H9 (cell line): ENCODE measurements at regions not wholly inside any gene's neighbourhood (a gene's known extent, or its start where the extent isn't known, plus 50 kb on each side); places are given as distances from the start of the nearest gene placed in this dataset.

ENCODE experiments used
- DNase-seq: peaks from one replicate; pipeline ENCODE4 v3.0.0-alpha.2; 2017
- H2AFZ ChIP-seq: one replicate; pipeline ENCODE4 v1.6.1; 2013; ENCODE audit warnings: mild to moderate bottlenecking, low read length, control low read depth, moderate library complexity
- H2AK5ac ChIP-seq: 2 replicates; pipeline ENCODE4 v1.6.1; 2013; ENCODE audit warnings: low read length, control low read depth, mixed read lengths; ENCODE audit not compliant: insufficient read length
- H2BK120ac ChIP-seq: one replicate; pipeline ENCODE4 v1.6.1; 2013; ENCODE audit warnings: low read depth, mild to moderate bottlenecking, low read length, control low read depth, inconsistent platforms; ENCODE audit not compliant: poor library complexity, severe bottlenecking
- H2BK12ac ChIP-seq: 2 replicates; pipeline ENCODE4 v1.6.1; 2013; ENCODE audit warnings: low read length, control low read depth, mixed read lengths, low read depth; ENCODE audit not compliant: insufficient read length
- H2BK15ac ChIP-seq: 2 replicates; pipeline ENCODE4 v1.6.1; 2013; ENCODE audit warnings: low read depth, low read length, control low read depth
- H2BK20ac ChIP-seq: one replicate; pipeline ENCODE4 v1.6.1; 2013; ENCODE audit warnings: low read depth, mild to moderate bottlenecking, low read length, control low read depth, inconsistent platforms; ENCODE audit not compliant: poor library complexity, severe bottlenecking
- H2BK5ac ChIP-seq: 2 replicates; pipeline ENCODE4 v1.6.1; 2013; ENCODE audit warnings: low read length, control low read depth, mixed read lengths; ENCODE audit not compliant: insufficient read length
- H3K14ac ChIP-seq: 2 replicates; pipeline ENCODE4 v1.6.1; 2013; ENCODE audit warnings: low read length, control low read depth; ENCODE audit not compliant: insufficient read depth
- H3K18ac ChIP-seq: 2 replicates; pipeline ENCODE4 v1.6.1; 2013; ENCODE audit warnings: low read depth, mild to moderate bottlenecking, mixed read lengths, low read length, control low read depth; ENCODE audit not compliant: insufficient read length
- H3K23ac ChIP-seq: 2 replicates; pipeline ENCODE4 v1.6.1; 2013; ENCODE audit warnings: low read length, control low read depth, mixed read lengths, low read depth; ENCODE audit not compliant: insufficient read length
- H3K23me2 ChIP-seq: 2 replicates; pipeline ENCODE4 v1.6.1; 2013; ENCODE audit warnings: low read depth, mild to moderate bottlenecking, mixed read lengths, low read length, control low read depth; ENCODE audit not compliant: insufficient read length, poor library complexity, severe bottlenecking
- H3K27ac ChIP-seq: 2 replicates; pipeline ENCODE4 v1.5.1; 2013; ENCODE audit warnings: low read length, control low read depth, mixed read lengths, low read depth; ENCODE audit not compliant: insufficient read length
- H3K27me3 ChIP-seq: 2 replicates; pipeline ENCODE4 v1.6.1; 2013; ENCODE audit warnings: low read length, control low read depth, inconsistent platforms; ENCODE audit not compliant: insufficient read depth
- H3K4ac ChIP-seq: 2 replicates; pipeline ENCODE4 v1.6.1; 2013; ENCODE audit warnings: low read depth, mild to moderate bottlenecking, control low read depth, inconsistent platforms, low read length, moderate library complexity
- H3K4me1 ChIP-seq: 2 replicates; pipeline ENCODE4 v1.6.1; 2013; ENCODE audit warnings: low read length, control low read depth, inconsistent platforms; ENCODE audit not compliant: insufficient read depth
- H3K4me2 ChIP-seq: 2 replicates; pipeline ENCODE4 v1.6.1; 2013; ENCODE audit warnings: low read length, control low read depth, mixed read lengths; ENCODE audit not compliant: insufficient read length, insufficient read depth
- H3K56ac ChIP-seq: 2 replicates; pipeline ENCODE4 v1.6.1; 2013; ENCODE audit warnings: low read depth, mild to moderate bottlenecking, mixed read lengths, low read length, control low read depth; ENCODE audit not compliant: insufficient read length
- H3K79me1 ChIP-seq: 2 replicates; pipeline ENCODE4 v1.6.1; 2013; ENCODE audit warnings: low read depth, mild to moderate bottlenecking, moderate library complexity, low read length, control low read depth, inconsistent platforms; ENCODE audit not compliant: insufficient read depth, poor library complexity, severe bottlenecking
- H3K79me2 ChIP-seq: 2 replicates; pipeline ENCODE4 v1.6.1; 2013; ENCODE audit warnings: low read length, control low read depth, inconsistent platforms; ENCODE audit not compliant: insufficient read depth
- H3K9ac ChIP-seq: 2 replicates; pipeline ENCODE4 v1.6.1; 2013; ENCODE audit warnings: low read length, control low read depth, mixed read lengths; ENCODE audit not compliant: insufficient read length; ENCODE audit errors: extremely low read depth
- H3K9me3 ChIP-seq: one replicate; pipeline ENCODE4 v1.6.1; 2013; ENCODE audit warnings: low read depth, low read length, inconsistent platforms; ENCODE audit not compliant: control insufficient read depth
- H3T11ph ChIP-seq: one replicate; pipeline ENCODE4 v1.6.1; 2013; ENCODE audit warnings: mild to moderate bottlenecking, low read length, control low read depth, inconsistent platforms
- H4K20me1 ChIP-seq: one replicate; pipeline ENCODE4 v1.6.1; 2013; ENCODE audit not compliant: control insufficient read depth, insufficient read length, insufficient read depth
- H4K5ac ChIP-seq: 2 replicates; pipeline ENCODE4 v1.6.1; 2013; ENCODE audit warnings: low read depth, mild to moderate bottlenecking, mixed read lengths, low read length, control low read depth; ENCODE audit not compliant: insufficient read length
- H4K8ac ChIP-seq: replicated peaks from 2 replicates; pipeline ENCODE4 v1.6.1; 2013; ENCODE audit warnings: low read length, control low read depth, mixed read lengths, low read depth; ENCODE audit not compliant: insufficient read length
- H4K91ac ChIP-seq: 2 replicates; pipeline ENCODE4 v1.6.1; 2013; ENCODE audit warnings: low read depth, mild to moderate bottlenecking, moderate library complexity, mixed read lengths, low read length, control low read depth; ENCODE audit not compliant: insufficient read length
- H3K27ac Mint-ChIP-seq, 3 experiments: 2 replicates in 2 of 3; 3 replicates in 1 of 3; pipeline ENCODE4 v1.8.0; 2020 to 2021; ENCODE audit warnings: mixed read lengths in 3 of 3, mild to moderate bottlenecking in 1 of 3, moderate library complexity in 1 of 3
- H3K27me3 Mint-ChIP-seq: 2 replicates; pipeline ENCODE4 v1.8.0; 2021; ENCODE audit warnings: low read depth, mild to moderate bottlenecking, moderate library complexity, mixed read lengths
- H3K36me3 Mint-ChIP-seq, 3 experiments: 2 replicates in 2 of 3; 3 replicates in 1 of 3; pipeline ENCODE4 v1.8.0; 2020 to 2021; ENCODE audit warnings: low read depth in 3 of 3, mixed read lengths in 3 of 3; ENCODE audit not compliant: insufficient read depth in 1 of 3
- H3K4me1 Mint-ChIP-seq, 2 experiments: 2 replicates each; pipeline ENCODE4 v1.8.0; 2020; ENCODE audit warnings: mixed read lengths in 2 of 2
- H3K4me3 Mint-ChIP-seq, 2 experiments: 2 replicates in 1 of 2; 3 replicates in 1 of 2; pipeline ENCODE4 v1.8.0; 2020 to 2021; ENCODE audit warnings: mild to moderate bottlenecking in 2 of 2, mixed read lengths in 2 of 2, moderate library complexity in 1 of 2
- H3K9me3 Mint-ChIP-seq, 2 experiments: 2 replicates in 1 of 2; 3 replicates in 1 of 2; pipeline ENCODE4 v1.8.0; 2020; ENCODE audit warnings: mild to moderate bottlenecking in 2 of 2, mixed read lengths in 2 of 2, moderate library complexity in 1 of 2
- WGBS: extraction: QIAGEN DNeasy Blood & Tissue Kit; methylation state at CpG from one replicate; pipeline ENCODE4 v1.1.7; 2013; ENCODE audit warnings: missing lambda C conversion rate, low lambda C conversion rate, mixed read lengths; ENCODE audit not compliant: insufficient read length; ENCODE audit errors: extremely low coverage; 5-methylcytosine and 5-hydroxymethylcytosine counted together
- TF ChIP-seq, protein P1 (sequence below): fragments of 200-600 bp; sonication (generic); conservative IDR thresholded peaks from 3 replicates; pipeline ENCODE4 v1.8.0; 2021; ENCODE audit warnings: antibody characterized with exemption, mild to moderate bottlenecking

GRCh38 chr10:128268015-128268722 is 141.9 kb upstream of the MKI67 start:
- H2BK5ac ChIP-seq, result no peak overlapping the region
- no peaks in the 10 kb centered on the region for H3K4me1 ChIP-seq
- no peak overlapping the region for H2AFZ ChIP-seq
- H4K5ac ChIP-seq, result no peak overlapping the region
- H3K23ac ChIP-seq, result no peak overlapping the region
- H3K79me2 ChIP-seq, result no peaks in the 10 kb centered on the region
- no peak overlapping the region for H3K9ac ChIP-seq
- H3K18ac ChIP-seq, result no peak overlapping the region
- no peaks in the 10 kb centered on the region for H3K79me1 ChIP-seq
- peaks cover 15% of the 10 kb centered on the region for H3K27me3 Mint-ChIP-seq
- H3K4ac ChIP-seq, result no peak overlapping the region
- H3K4me1 Mint-ChIP-seq, result peaks cover 30 to 35% of the 10 kb centered on the region in 2 experiments
- no peak overlapping the region for H3K27ac ChIP-seq
- WGBS, result no CpG with 5 or more reads among the region's 25 CpGs
- H3K9me3 ChIP-seq, result no peaks in the 10 kb centered on the region
- H2BK15ac ChIP-seq, result no peak overlapping the region
- H3T11ph ChIP-seq, result no peak overlapping the region
- no peak overlapping the region for H2BK120ac ChIP-seq
- no peak overlapping the region for H2AK5ac ChIP-seq
- H4K20me1 ChIP-seq, result no peaks in the 10 kb centered on the region
- no peaks in the 10 kb centered on the region; a peak in 3 of 5 replicates for H3K9me3 Mint-ChIP-seq
- DNase-seq, result peak; percentile 89
- no peak overlapping the region for H3K4me3 Mint-ChIP-seq
- no peak overlapping the region for H3K56ac ChIP-seq
- no peak overlapping the region for H2BK20ac ChIP-seq
- H2BK12ac ChIP-seq, result no peak overlapping the region
- peaks cover 0 to 4% (median 0%) of the 10 kb centered on the region in 3 experiments; a peak in 2 of 7 replicates for H3K36me3 Mint-ChIP-seq
- H4K91ac ChIP-seq, result no peak overlapping the region
- TF ChIP-seq, protein P1, sequence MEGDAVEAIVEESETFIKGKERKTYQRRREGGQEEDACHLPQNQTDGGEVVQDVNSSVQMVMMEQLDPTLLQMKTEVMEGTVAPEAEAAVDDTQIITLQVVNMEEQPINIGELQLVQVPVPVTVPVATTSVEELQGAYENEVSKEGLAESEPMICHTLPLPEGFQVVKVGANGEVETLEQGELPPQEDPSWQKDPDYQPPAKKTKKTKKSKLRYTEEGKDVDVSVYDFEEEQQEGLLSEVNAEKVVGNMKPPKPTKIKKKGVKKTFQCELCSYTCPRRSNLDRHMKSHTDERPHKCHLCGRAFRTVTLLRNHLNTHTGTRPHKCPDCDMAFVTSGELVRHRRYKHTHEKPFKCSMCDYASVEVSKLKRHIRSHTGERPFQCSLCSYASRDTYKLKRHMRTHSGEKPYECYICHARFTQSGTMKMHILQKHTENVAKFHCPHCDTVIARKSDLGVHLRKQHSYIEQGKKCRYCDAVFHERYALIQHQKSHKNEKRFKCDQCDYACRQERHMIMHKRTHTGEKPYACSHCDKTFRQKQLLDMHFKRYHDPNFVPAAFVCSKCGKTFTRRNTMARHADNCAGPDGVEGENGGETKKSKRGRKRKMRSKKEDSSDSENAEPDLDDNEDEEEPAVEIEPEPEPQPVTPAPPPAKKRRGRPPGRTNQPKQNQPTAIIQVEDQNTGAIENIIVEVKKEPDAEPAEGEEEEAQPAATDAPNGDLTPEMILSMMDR, result peak; percentile 92; the same call in 2 of the 3 replicates
- no peak overlapping the region for H3K4me2 ChIP-seq
- no peak overlapping the region for H4K8ac ChIP-seq
- no peaks in the 10 kb centered on the region for H3K23me2 ChIP-seq
- H3K27me3 ChIP-seq, result no peaks in the 10 kb centered on the region
- H3K27ac Mint-ChIP-seq, result peak overlapping the region in 1 of 3 experiments; percentile 92; a peak in 2 of 7 replicates
- H3K14ac ChIP-seq, result peak overlapping the region; percentile 58
